ENCODE measurements at regions not wholly inside any gene's neighbourhood (a gene's known extent, or its start where the extent isn't known, plus 50 kb on each side); places are given as distances from the start of the nearest gene placed in this dataset.

DNA sequence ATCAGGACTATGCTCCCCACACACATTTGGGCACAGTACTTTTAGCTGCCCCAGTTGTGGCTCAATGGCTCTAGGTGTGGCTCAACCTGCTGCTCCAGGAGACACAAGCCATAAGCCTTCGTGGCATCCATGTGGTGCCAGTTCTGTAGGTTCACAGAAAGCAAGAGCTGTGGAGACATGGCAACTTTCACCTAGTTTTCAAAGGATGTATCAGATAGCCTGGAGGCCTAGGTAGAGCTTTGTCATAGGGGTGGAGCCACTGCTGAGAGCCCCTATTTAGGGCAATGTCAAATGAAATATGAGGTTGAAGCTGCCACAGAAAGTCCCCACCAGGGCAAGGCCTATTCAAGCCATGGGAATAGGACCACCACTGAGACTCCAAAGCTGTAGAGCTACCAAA is 210.5 kb downstream of the LMO4 start:
- no peak overlapping the region for H3K9ac ChIP-seq (ENCODE audit: insufficient read depth, low read length, poor library complexity, severe bottlenecking)
- H3K4me3 ChIP-seq (replicated peaks in 1 of 3; ENCODE audit: low read depth in 2 of 3, low read length in 3 of 3), result no peak overlapping the region
- H3K4me1 Mint-ChIP-seq, result no peaks in the 10 kb centered on the region
- H3K36me3 Mint-ChIP-seq, result no peaks in the 10 kb centered on the region
- H3K9me3 Mint-ChIP-seq, result peaks cover 12 to 27% (median 16%) of the 10 kb centered on the region in 7 donors
- no peaks in the 10 kb centered on the region for H3K79me2 ChIP-seq (ENCODE audit: insufficient read depth, low read length)
- TF ChIP-seq, protein P1, sequence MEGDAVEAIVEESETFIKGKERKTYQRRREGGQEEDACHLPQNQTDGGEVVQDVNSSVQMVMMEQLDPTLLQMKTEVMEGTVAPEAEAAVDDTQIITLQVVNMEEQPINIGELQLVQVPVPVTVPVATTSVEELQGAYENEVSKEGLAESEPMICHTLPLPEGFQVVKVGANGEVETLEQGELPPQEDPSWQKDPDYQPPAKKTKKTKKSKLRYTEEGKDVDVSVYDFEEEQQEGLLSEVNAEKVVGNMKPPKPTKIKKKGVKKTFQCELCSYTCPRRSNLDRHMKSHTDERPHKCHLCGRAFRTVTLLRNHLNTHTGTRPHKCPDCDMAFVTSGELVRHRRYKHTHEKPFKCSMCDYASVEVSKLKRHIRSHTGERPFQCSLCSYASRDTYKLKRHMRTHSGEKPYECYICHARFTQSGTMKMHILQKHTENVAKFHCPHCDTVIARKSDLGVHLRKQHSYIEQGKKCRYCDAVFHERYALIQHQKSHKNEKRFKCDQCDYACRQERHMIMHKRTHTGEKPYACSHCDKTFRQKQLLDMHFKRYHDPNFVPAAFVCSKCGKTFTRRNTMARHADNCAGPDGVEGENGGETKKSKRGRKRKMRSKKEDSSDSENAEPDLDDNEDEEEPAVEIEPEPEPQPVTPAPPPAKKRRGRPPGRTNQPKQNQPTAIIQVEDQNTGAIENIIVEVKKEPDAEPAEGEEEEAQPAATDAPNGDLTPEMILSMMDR (IDR thresholded peaks at IDR 0.05), result no peak
- intact Hi-C loops (cut with micrococcal nuclease), result no loop called here
- WGBS (ENCODE audit: insufficient coverage), result 90% methylated on average over 1 of the region's 1 CpG
- no peak overlapping the region for H3K4me2 ChIP-seq (replicated peaks; ENCODE audit: extremely low read depth, low read length, poor library complexity, severe bottlenecking)
- no peak overlapping the region for H3K4me3 Mint-ChIP-seq
- DNase-seq, result no peak
- no peaks in the 10 kb centered on the region for H3K27me3 ChIP-seq (ENCODE audit: control insufficient read depth in 2 of 2, insufficient read depth in 2 of 2, low read length in 2 of 2)
- H3K9me3 ChIP-seq (replicated peaks in 1 of 2; ENCODE audit: control insufficient read depth in 1 of 2, insufficient read depth in 1 of 2, low read length in 2 of 2), result peaks cover 4 to 7% of the 10 kb centered on the region in 2 donors
- H3K27me3 Mint-ChIP-seq (ENCODE audit: low read depth in 3 of 3), result no peaks in the 10 kb centered on the region
- H3K27ac Mint-ChIP-seq, result no peak overlapping the region
- H2AFZ ChIP-seq (ENCODE audit: insufficient read depth, low read depth, low read length, poor library complexity, severe bottlenecking), result no peak overlapping the region
- H3K36me3 ChIP-seq (replicated peaks in 1 of 2; ENCODE audit: control insufficient read depth in 1 of 2, insufficient read depth in 2 of 2, low read length in 2 of 2), result no peaks in the 10 kb centered on the region
- no peak overlapping the region for H3K27ac ChIP-seq (ENCODE audit: low read depth in 1 of 2, low read length in 2 of 2)
- H4K20me1 ChIP-seq (ENCODE audit: insufficient read depth, low read length), result no peaks in the 10 kb centered on the region
- H3K4me1 ChIP-seq (ENCODE audit: control insufficient read depth in 1 of 2, insufficient read depth in 2 of 2, low read length in 2 of 2), result no peaks in the 10 kb centered on the region

DNA sequence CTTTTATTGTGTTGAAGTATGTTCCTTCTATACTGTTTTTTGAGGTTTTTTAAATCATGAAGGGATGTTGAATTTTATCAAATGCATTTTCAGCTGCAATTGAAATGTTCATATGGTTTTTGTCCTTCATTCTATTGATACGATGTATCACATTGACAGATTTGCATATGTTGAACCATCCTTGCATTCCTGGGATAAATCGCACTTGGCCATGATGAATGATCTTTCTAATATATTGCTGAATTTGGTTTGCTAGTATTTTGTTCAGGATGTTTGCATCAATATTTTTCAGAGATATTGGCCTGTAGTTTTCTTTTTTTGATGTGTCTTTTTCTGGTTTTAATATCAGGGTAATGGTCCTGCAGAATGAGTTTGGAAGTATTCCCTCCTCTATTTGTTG is 214.0 kb downstream of the LMO4 start:
- no peak overlapping the region for H2AFZ ChIP-seq (ENCODE audit: insufficient read depth, low read depth, low read length, poor library complexity, severe bottlenecking)
- TF ChIP-seq, protein P1 (IDR thresholded peaks at IDR 0.05), result no peak

More for the DNA sequence above, 214.0 kb downstream of the LMO4 start:
- no peak overlapping the region for H3K27ac Mint-ChIP-seq
- no peaks in the 10 kb centered on the region for H3K4me1 Mint-ChIP-seq
- DNase-seq, result no peak
- Histone ChIP-seq H3K79me2 (ENCODE audit: insufficient read depth, low read length) (no peaks in the 10 kb centered on the region), H3K27me3 (ENCODE audit: control insufficient read depth in 2 of 2, insufficient read depth in 2 of 2, low read length in 2 of 2) (no peaks in the 10 kb centered on the region), H3K36me3 (replicated peaks in 1 of 2; ENCODE audit: control insufficient read depth in 1 of 2, insufficient read depth in 2 of 2, low read length in 2 of 2) (no peaks in the 10 kb centered on the region), H4K20me1 (ENCODE audit: insufficient read depth, low read length) (no peaks in the 10 kb centered on the region), H3K27ac (ENCODE audit: low read depth in 1 of 2, low read length in 2 of 2) (no peak overlapping the region), H3K9ac (ENCODE audit: insufficient read depth, low read length, poor library complexity, severe bottlenecking) (no peak overlapping the region), H3K4me2 (replicated peaks; ENCODE audit: extremely low read depth, low read length, poor library complexity, severe bottlenecking) (no peak overlapping the region), H3K9me3 (replicated peaks in 1 of 2; ENCODE audit: control insufficient read depth in 1 of 2, insufficient read depth in 1 of 2, low read length in 2 of 2) (peaks cover 7 to 8% of the 10 kb centered on the region in 2 donors), H3K4me1 (ENCODE audit: control insufficient read depth in 1 of 2, insufficient read depth in 2 of 2, low read length in 2 of 2) (no peaks in the 10 kb centered on the region), H3K4me3 (replicated peaks in 1 of 3; ENCODE audit: low read depth in 2 of 3, low read length in 3 of 3) (no peak overlapping the region)
- H3K36me3 Mint-ChIP-seq, result no peaks in the 10 kb centered on the region
- peaks cover 18 to 39% (median 25%) of the 10 kb centered on the region in 7 donors for H3K9me3 Mint-ChIP-seq
- H3K4me3 Mint-ChIP-seq, result no peak overlapping the region
- 100% methylated on average over 1 of the region's 2 CpGs for WGBS (ENCODE audit: insufficient coverage)
- intact Hi-C loops (cut with micrococcal nuclease), result no loop called here
- no peaks in the 10 kb centered on the region for H3K27me3 Mint-ChIP-seq (ENCODE audit: low read depth in 3 of 3)

All from CD14-positive monocyte (primary cell).